Ovary (tissue), 3 donors: ENCODE measurements at regions not wholly inside any gene's neighbourhood (a gene's known extent, or its start where the extent isn't known, plus 50 kb on each side); places are given as distances from the start of the nearest gene placed in this dataset.

Experiments
- CTCF ChIP-seq, 3 donors: fragments of 450-650 bp in 2 of 3; fragments of 200-600 bp in 1 of 3; IDR thresholded peaks; one replicate each; pipeline versions ENCODE4 v1.5.1 to v1.8.0; 2016 to 2022; ENCODE audit warnings: antibody characterized with exemption in 3 of 3, mild to moderate bottlenecking in 1 of 3
- POLR2A ChIP-seq: fragments of 450-650 bp; IDR thresholded peaks from one replicate; pipeline ENCODE4 v1.6.1; 2017; ENCODE audit warnings: antibody characterized with exemption, mild to moderate bottlenecking, moderate library complexity
- donor health status: DM: no; HTN: no; CAD: no.

- TF ChIP-seq CTCF (IDR thresholded peaks at IDR 0.05), result no peak
- no peak for TF ChIP-seq POLR2A
Observed at GRCh38 chr2:176614049-176614448, 344.8 kb downstream of the MTX2 start.
